Astrocyte (in vitro differentiated cells and primary cell): ENCODE measurements at regions not wholly inside any gene's neighbourhood (a gene's known extent, or its start where the extent isn't known, plus 50 kb on each side); places are given as distances from the start of the nearest gene placed in this dataset.

Source experiments
- CTCF ChIP-seq: IDR thresholded peaks from 2 replicates; pipeline ENCODE4 v1.5.1; 2011; ENCODE audit warnings: low read depth, mild to moderate bottlenecking, inconsistent platforms, low read length, moderate library complexity; ENCODE audit not compliant: insufficient read depth
- EZH2 ChIP-seq: IDR thresholded peaks from 2 replicates; pipeline ENCODE4 v1.6.1; 2012; ENCODE audit warnings: mild to moderate bottlenecking, low read length, inconsistent platforms; ENCODE audit not compliant: insufficient read depth

GRCh38 chr3:632571-633170 is 436.1 kb downstream of the CHL1 start:
- peak; percentile 79 for TF ChIP-seq CTCF
- no peak for TF ChIP-seq EZH2
